Esophagus (tissue), 2 donors: ENCODE measurements at regions not wholly inside any gene's neighbourhood (a gene's known extent, or its start where the extent isn't known, plus 50 kb on each side); places are given as distances from the start of the nearest gene placed in this dataset.

Experiments
- H3K27ac ChIP-seq, 2 donors: one replicate each; pipeline ENCODE4 v1.5.1; 2013; ENCODE audit warnings: low read depth in 2 of 2, mild to moderate bottlenecking in 2 of 2, inconsistent platforms in 1 of 2, low read length in 1 of 2, moderate library complexity in 1 of 2
- H3K27me3 ChIP-seq, 2 donors: one replicate each; pipeline ENCODE4 v1.6.1; 2013; ENCODE audit warnings: low read length in 2 of 2, control low read depth in 1 of 2, mild to moderate bottlenecking in 1 of 2; ENCODE audit not compliant: insufficient read depth in 2 of 2, control insufficient read depth in 1 of 2
- H3K36me3 ChIP-seq, 2 donors: one replicate each; pipeline ENCODE4 v1.6.1; 2013; ENCODE audit warnings: low read length in 1 of 2; ENCODE audit not compliant: control insufficient read depth in 2 of 2, insufficient read depth in 2 of 2
- H3K4me1 ChIP-seq, 2 donors: one replicate each; pipeline ENCODE4 v1.6.1; 2013; ENCODE audit warnings: low read length in 1 of 2; ENCODE audit not compliant: control insufficient read depth in 2 of 2, insufficient read depth in 2 of 2
- H3K4me3 ChIP-seq, 2 donors: one replicate each; pipeline ENCODE4 v1.5.1; 2013; ENCODE audit warnings: low read length in 2 of 2, mild to moderate bottlenecking in 2 of 2, low read depth in 1 of 2, moderate library complexity in 1 of 2
- H3K9me3 ChIP-seq, 2 donors: one replicate each; pipeline ENCODE4 v1.6.1; 2013; ENCODE audit warnings: mild to moderate bottlenecking in 2 of 2, low read depth in 1 of 2, low read length in 1 of 2, moderate library complexity in 1 of 2; ENCODE audit not compliant: control insufficient read depth in 2 of 2, insufficient read depth in 1 of 2
- WGBS, 2 donors: extraction: QIAGEN DNeasy Blood & Tissue Kit; methylation state at CpG; one replicate each; pipeline ENCODE4 v1.1.7; 2013; 5-methylcytosine and 5-hydroxymethylcytosine counted together
- donor health status: healthy with polysubstance abuse.
- donor health status: Bipolar disorder and iron deficiency.

GRCh38 chr3:194810076-194810475 is 124.4 kb downstream of the FAM43A start:
- Histone ChIP-seq H3K9me3 (no peaks in the 10 kb centered on the region), H3K4me3 (no peak overlapping the region), H3K27me3 (no peaks in the 10 kb centered on the region), H3K27ac (no peak overlapping the region), H3K36me3 (no peaks in the 10 kb centered on the region), H3K4me1 (no peaks in the 10 kb centered on the region)
- 81 to 89% methylated on average over 4 of the region's 4 CpGs for WGBS, 2 donors

GRCh38 chr3:194811118-194811517 is 125.4 kb downstream of the FAM43A start:
- 78 to 84% methylated on average over 9 of the region's 9 CpGs for WGBS, 2 donors
- Histone ChIP-seq H3K4me3 (no peak overlapping the region), H3K36me3 (no peaks in the 10 kb centered on the region), H3K9me3 (no peaks in the 10 kb centered on the region), H3K27me3 (no peaks in the 10 kb centered on the region), H3K4me1 (no peaks in the 10 kb centered on the region), H3K27ac (no peak overlapping the region)

- Histone ChIP-seq H3K27ac (no peak overlapping the region), H3K4me3 (no peak overlapping the region), H3K4me1 (no peaks in the 10 kb centered on the region), H3K27me3 (no peaks in the 10 kb centered on the region), H3K9me3 (no peaks in the 10 kb centered on the region), H3K36me3 (no peaks in the 10 kb centered on the region)
- 92% methylated on average over 10 of the region's 10 CpGs for WGBS, 2 donors
Measured at GRCh38 chr3:194812176-194812575, 126.5 kb downstream of the FAM43A start.

- no peak overlapping the region for H3K27ac ChIP-seq
- H3K36me3 ChIP-seq = no peaks in the 10 kb centered on the region
- no peaks in the 10 kb centered on the region for H3K27me3 ChIP-seq
- no peaks in the 10 kb centered on the region for H3K9me3 ChIP-seq
- H3K4me1 ChIP-seq = no peaks in the 10 kb centered on the region
- no peak overlapping the region for H3K4me3 ChIP-seq
- 79 to 83% methylated on average over 5 of the region's 5 CpGs for WGBS, 2 donors
Measured at GRCh38 chr3:194814878-194815357, 129.2 kb downstream of the FAM43A start.

- Histone ChIP-seq H3K27ac (no peak overlapping the region), H3K36me3 (no peaks in the 10 kb centered on the region), H3K9me3 (no peaks in the 10 kb centered on the region), H3K27me3 (no peaks in the 10 kb centered on the region), H3K4me3 (no peak overlapping the region), H3K4me1 (no peaks in the 10 kb centered on the region)
- WGBS, 2 donors = 89 to 90% methylated on average over 12 of the region's 12 CpGs
Measured at GRCh38 chr3:194816748-194817591, 131.3 kb downstream of the FAM43A start.

DNA sequence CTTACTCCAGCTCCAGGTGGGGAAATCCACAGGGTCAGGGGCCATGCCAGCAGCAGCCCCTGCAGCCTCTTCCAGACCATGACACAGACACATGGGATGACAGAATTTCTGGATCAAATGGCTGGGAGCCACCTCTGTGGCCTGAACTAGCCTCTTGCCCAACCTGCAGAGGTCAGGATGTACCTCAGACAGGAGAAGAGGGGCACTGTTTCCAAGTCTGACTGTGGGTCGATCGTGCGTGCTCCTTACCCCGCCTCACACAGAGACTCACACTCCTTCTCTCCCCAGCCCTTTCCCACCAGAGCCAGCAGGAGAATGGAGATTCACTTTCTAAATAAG is 131.9 kb downstream of the FAM43A start:
- H3K27ac ChIP-seq = no peak overlapping the region
- WGBS, 2 donors = 67 to 80% methylated on average over 4 of the region's 4 CpGs
- no peaks in the 10 kb centered on the region for H3K36me3 ChIP-seq
- H3K4me3 ChIP-seq = no peak overlapping the region
- H3K4me1 ChIP-seq = no peaks in the 10 kb centered on the region
- H3K27me3 ChIP-seq = no peaks in the 10 kb centered on the region
- H3K9me3 ChIP-seq = no peaks in the 10 kb centered on the region

GRCh38 chr3:194817936-194818335 is 132.3 kb downstream of the FAM43A start:
- Histone ChIP-seq H3K27ac (no peak overlapping the region), H3K36me3 (no peaks in the 10 kb centered on the region), H3K4me1 (no peaks in the 10 kb centered on the region), H3K27me3 (no peaks in the 10 kb centered on the region), H3K9me3 (no peaks in the 10 kb centered on the region), H3K4me3 (no peak overlapping the region)
- WGBS, 2 donors = 64 to 75% methylated on average over 6 of the region's 6 CpGs

DNA sequence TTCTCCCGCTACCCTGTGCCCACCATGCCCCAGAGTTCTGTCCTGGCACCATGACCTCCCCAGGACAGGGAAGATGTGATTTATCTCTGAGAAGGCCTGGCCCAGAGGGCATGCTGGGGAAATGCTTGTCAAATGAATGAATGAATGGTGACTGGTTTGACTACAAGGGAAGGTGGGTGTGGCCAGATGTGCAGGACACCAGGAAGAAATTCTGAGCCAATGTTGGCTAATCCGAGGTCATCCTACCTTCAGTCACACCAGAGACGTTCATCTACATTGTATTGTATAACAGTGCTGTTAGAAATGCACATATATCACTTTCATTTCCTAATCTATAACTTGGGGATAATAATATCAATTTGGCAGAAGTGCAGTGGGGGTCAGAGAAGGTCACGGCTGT is 138.4 kb downstream of the FAM43A start:
- H3K36me3 ChIP-seq = no peaks in the 10 kb centered on the region
- H3K27ac ChIP-seq = no peak overlapping the region
- H3K9me3 ChIP-seq = no peaks in the 10 kb centered on the region
- peaks cover 0 to 3% of the 10 kb centered on the region in 2 donors for H3K4me1 ChIP-seq
- 65 to 74% methylated on average over 4 of the region's 4 CpGs for WGBS, 2 donors
- H3K27me3 ChIP-seq = no peaks in the 10 kb centered on the region
- no peak overlapping the region for H3K4me3 ChIP-seq

DNA sequence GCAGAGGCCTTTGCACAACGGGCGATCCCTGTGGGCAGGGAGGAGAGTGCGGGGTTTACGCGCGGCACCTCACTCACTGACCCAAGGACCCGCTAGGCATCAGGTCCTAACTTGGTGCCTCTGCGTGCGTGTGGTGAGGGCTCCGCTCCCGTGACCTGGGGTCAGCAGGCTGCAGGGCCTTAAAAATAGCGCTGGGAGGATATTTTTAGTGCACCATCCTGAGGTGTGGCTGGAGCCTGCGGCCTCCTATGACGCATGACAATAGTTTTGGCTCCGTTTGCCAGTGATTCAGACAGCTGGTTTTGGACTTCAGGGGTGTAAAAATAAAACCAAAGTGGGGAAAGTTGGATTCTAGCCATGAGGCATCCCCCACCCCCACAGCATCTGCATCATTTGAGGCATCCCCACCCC is 139.0 kb downstream of the FAM43A start:
- Histone ChIP-seq H3K4me3 (no peak overlapping the region), H3K27me3 (no peaks in the 10 kb centered on the region), H3K27ac (no peak overlapping the region), H3K36me3 (no peaks in the 10 kb centered on the region), H3K4me1 (peaks cover 0 to 3% of the 10 kb centered on the region in 2 donors), H3K9me3 (no peaks in the 10 kb centered on the region)
- 63 to 80% methylated on average over 15 of the region's 15 CpGs for WGBS, 2 donors

DNA sequence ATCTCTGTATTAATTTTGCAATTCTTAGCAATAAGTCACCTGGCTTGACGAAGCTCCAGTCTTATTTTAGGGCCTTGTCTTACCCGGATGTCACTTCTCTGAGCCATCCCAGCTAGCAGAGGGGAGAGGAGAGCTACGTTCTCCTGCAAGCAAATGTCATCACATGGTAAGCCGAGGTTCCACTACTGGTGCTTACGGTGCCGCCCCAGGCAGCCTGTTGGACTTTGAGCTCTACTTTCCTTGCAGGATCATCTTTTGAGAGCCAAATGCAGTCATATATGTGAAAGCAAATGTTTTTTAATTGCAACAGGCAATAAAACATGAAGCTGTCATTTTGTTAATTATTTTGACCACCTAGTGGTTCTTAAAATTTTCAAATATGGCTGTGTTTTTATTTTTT is 140.9 kb downstream of the FAM43A start:
- Histone ChIP-seq H3K27me3 (no peaks in the 10 kb centered on the region), H3K9me3 (no peaks in the 10 kb centered on the region), H3K36me3 (no peaks in the 10 kb centered on the region), H3K4me1 (peaks cover 0 to 3% of the 10 kb centered on the region in 2 donors), H3K4me3 (no peak overlapping the region), H3K27ac (no peak overlapping the region)
- 89 to 95% methylated on average over 6 of the region's 6 CpGs for WGBS, 2 donors
